Stimulated activated CD8-positive, alpha-beta memory T cell treated with anti-CD3 and anti-CD28 coated beads, Interleukin-12 subunit alpha, Interleukin-12 subunit beta, amount 100 ng/mL, for 4 hours (primary cell): ENCODE measurements at regions not wholly inside any gene's neighbourhood (a gene's known extent, or its start where the extent isn't known, plus 50 kb on each side); places are given as distances from the start of the nearest gene placed in this dataset.

Source experiments
- DNase-seq: peaks from one replicate; pipeline ENCODE4 v3.0.0-alpha.2; 2020; ENCODE audit warnings: low read depth

DNA sequence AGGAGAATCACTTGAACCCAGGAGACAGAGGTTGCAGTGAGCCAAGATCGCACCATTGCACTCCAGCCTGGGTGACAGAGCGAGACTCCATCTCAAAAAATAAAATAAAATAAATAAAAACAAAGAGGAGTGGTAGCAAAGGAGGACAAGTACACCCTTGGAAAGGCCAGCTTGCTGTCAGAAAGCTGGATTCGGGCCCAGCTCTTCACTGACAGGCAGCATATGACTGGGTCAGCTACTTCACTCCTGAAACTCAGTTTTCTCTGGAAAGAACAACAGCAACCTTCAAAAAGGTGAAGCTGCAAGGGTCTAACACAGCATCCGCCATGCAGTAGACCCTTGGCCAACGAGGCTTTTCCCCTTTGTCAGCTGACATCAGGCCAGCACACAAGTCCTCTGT, 156.0 kb upstream of the TIAM1 start:
- no peak for DNase-seq

DNA sequence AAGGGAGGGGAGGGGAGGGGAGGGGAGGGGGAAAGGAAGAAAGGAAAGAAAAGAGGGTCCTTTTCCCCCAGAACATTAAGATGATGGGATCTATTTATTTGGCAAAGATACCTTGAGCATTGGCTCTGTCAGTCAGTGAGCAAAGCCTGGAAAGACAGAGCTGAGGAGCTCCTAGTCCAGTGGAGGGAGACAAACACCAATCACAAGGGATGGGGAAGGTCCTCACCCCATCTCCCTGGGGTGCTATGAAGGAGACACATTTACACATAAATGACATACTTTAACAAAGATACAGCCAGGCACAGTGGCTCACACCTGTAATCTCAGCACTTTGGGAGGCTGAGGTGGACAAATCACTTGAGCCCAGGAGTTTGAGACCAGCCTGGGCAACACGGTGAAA, 154.9 kb upstream of the TIAM1 start:
- no peak for DNase-seq

DNA sequence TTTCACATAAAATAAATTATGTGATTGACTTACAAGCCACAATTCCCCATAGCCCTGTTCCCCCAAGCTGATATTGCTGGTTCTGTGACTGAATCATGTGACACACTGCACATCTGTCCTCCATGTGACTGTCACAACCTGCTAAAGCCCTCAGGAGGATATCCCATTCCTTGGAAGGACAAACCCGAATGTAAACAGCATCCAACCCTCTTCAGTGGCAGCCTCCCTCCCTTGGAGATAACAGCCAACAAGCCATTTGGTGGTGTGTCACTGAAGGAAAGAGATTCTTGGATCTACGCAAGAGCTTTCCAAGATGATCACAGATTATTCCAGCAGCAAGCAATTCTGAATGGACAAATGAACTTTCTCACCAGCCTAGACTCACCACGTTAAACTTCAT, 153.9 kb upstream of the TIAM1 start:
- DNase-seq = no peak

DNA sequence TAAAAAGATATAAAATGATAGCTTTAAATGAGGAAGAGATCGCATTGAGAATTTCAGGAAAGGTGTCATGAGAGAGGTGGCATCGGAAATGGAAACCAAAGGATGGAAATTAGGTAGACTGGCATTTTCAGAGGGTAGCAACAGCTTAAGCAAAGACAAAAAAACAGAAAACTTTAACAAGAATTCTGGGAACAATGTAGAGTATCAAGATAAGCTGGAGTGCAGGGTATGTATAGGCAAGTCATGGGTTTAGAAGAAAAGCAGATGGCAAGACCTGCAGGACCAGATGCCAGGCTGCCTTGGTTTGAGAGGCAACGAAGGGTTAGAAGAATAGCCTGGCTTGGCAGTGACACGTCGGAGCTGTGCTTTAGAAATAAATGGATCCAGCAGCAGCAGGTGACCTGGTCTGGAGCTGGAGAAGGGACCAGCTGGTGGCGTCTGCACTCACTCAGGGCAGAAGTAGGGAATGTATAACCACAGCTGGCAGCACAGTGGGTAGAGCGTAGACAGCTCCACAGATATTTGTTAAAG, 149.4 kb upstream of the TIAM1 start:
- no peak for DNase-seq

DNA sequence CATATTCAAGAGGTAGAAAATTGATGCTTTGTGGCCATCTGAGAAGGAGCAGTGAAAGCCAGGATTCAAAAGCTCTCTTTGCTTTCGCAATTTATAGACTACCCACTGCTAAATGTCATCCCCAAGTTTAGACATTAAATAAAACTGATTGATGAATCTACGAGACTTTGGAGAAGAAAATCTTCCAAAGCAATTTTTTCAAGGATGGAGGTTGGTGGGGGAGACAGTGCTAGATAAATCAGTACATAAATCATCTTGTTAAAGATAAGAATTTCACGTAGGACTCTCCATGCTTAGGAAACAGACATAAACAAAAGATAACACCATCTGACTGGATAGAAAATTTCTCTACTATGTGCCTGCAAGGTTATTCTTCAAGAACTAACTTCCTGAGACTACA, 147.6 kb upstream of the TIAM1 start:
- no peak for DNase-seq

DNA sequence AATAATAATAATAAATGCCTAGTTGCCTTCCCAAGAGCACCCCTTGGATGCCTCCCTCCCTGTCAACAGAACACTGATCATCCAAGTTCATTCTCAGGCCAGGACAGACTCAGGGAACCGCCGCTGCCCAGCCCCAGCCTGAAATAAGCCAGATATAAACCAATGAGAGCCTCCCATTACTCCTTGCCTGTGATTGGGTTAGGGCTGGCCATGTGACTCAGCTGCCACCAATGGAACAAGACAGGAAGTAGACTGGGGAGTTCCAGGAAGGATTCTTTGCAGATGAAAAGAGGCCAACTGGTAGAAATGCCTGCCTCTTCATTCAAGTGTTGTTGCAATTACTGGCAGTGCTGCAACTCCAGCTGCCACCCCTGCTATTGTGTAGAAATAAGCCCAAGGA, 146.4 kb upstream of the TIAM1 start:
- DNase-seq = no peak

DNA sequence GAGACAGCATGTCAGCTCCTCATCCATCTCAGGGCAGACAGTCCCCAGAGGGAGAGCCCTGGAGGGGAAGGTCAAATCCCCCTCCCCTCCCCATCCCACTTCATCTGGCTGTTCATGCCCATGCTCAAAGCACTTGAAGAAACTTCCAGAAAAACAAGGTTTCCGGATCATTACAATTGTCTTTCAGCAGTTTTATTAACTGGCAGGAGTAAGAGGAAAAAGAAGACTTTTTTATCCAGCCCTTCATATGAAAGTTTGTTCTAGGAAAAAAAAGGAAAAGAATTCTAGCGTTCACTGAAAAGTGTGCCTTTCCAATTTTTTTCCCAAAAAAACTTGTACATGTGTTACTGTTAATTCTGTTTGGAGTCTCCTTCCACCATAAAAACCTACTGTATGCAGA, 145.7 kb upstream of the TIAM1 start:
- DNase-seq = no peak

DNA sequence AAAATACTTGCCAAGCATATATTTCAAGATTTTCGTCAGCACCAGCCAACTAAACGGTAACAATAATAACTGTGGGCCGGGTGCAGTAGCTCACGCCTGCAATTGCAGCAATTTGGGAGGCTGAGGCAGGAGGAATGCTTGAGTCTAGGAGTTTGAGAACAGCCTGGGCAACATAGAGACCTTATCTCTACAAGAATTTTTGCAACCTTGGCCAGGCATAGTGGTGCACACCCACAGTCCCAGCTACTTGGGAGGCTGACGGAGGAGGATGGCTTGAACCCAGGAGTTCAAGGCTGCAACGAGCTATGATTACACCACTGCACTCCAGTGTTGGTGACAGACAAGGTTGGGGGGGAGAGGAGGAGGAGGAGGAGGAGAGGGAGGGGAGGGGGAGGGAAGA, 145.0 kb upstream of the TIAM1 start:
- DNase-seq = no peak

DNA sequence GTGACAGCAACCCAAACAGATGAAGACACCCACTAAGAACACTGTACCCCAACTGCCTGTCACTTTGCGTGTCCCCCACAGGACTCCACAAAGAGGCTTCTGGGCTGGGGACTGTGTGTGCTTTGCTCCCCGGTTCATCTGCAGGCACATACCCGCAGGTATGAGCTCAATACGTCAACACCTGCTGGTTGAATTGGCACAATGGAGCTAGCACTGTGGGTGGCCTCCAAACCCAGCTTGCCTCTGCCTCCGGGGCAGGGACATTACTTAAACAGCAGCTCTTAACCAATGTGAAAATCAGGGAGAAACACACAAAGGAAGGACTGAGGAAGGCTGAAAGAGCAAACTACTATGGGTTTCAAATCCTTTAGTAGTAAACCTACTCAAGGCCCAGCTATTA, 140.2 kb upstream of the TIAM1 start:
- no peak for DNase-seq

DNA sequence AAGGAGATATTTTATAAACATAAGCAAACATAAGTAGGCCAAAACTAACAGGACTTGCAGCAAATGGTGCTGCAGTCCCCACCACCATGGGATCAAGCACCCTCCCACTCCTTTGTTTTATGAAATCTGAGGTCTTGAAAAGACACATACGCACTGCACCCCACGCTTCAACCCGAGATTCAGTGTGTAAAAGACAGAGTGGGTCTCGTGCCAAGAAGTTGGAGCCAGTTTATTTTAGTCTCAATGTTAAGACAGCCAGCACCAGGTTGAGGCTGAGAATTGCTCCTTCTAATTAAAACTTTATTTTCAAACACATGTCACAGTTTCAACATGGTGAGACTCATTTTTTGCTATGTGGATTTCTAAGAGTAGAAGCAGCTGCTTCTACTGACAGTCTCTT, 139.1 kb upstream of the TIAM1 start:
- DNase-seq = no peak

DNA sequence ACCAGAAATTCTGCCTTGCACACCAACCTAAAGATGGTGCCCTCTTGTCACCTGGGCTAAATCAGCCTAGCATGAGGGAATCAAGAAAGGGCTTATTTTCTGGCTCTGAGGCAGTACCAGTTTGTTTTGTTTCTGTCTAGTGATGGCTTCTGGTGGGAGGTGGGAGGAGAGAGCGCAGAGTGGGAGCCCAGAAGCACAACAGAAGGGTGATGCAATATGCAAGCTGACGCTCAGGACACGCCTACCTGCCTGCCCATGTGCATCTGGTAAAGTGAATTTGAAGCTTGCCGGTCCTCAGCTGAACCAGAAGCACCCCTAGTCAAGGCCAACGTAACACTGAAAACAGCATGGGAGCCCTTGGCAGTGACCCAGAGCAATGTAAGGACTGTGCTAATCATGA, 138.4 kb upstream of the TIAM1 start:
- DNase-seq = no peak

DNA sequence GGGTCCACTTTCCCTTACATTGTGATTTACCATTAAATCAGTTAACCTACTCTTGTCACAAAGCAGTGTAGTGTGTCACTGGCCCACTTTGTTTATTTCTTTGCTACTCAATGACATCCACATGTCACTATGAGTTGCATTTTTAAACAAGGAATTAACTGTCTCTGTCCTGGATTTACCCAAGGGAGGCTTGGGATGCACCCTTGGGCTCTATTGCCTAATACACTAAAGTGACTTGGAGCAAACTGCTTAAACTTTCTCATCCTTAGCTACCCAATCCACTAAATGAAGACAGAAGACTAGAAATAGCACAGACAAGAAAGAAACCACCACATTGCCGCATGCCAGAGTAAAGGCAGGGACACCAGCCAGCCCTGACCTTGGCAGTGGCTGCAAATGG, 136.2 kb upstream of the TIAM1 start:
- DNase-seq = no peak

DNA sequence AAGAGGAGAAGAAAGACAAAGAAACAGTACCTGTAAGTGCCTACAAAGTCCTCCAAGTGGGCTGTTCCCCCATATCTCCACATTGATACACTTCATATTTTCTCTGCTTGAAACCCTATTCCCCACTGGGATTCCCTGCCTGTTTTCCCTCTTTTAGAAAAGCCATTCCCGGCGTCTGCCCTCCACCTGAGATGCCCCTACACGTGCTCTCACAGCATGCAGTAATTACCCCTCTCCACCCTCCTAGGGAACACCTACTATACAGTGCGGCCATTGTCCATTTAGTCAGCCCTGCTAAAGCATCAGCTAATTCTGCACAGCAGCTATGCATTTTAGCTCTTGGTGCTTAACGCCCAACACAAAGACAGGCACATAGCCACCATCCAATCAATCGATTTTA, 135.7 kb upstream of the TIAM1 start:
- no peak for DNase-seq

DNA sequence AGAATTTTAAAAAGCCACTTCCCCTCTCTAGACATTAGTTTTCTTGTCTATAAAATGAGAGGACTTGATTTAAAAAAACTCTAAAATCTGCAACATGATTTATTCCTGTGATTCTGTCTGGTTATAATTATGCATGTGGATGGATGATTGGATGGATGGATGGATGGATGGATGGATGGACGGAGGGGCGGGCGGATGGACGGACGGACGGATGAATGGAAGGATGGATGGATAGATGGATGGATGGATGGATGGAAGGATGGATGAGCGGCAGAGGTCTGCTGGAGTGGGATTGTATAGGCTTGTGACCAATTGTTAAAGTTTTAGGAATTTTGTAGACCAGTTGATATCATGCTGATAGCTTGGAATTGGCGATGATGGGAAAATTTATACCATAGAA, 135.2 kb upstream of the TIAM1 start:
- DNase-seq = no peak

DNA sequence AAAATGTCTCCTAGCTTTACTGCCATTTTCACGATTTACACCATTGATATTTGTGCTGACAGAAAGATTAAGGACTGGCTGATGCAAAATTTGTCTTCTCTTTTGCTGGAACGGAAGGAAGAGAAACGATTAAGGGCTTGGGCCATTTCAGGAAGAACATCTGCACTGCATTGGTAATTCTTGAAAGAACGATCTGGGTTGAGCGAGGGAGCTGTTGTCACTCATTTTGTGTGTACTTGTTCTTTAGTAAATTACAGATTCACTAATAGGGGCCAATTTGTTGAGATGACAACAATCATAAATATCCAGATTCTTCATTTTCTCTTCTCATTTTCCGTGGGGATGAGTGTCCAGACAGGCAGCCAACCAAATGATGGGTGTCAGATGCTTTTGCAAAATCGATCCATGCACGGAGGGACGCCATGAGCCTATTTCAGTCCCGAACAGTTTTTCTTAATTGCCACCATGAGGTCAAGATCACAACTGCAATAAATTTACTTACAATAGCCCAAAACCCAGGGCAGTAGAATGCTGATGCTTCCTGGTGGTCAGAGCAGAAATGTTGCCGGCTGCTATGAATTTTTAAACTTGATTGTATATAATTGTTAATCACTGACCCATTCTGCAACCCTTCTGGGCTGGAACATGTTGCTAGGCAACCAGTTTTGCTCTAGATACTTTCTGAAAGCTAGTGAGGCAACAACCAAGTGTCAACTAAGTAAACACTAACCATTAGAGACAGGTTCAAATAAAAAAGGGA, 132.4 kb upstream of the TIAM1 start:
- DNase-seq = no peak

DNA sequence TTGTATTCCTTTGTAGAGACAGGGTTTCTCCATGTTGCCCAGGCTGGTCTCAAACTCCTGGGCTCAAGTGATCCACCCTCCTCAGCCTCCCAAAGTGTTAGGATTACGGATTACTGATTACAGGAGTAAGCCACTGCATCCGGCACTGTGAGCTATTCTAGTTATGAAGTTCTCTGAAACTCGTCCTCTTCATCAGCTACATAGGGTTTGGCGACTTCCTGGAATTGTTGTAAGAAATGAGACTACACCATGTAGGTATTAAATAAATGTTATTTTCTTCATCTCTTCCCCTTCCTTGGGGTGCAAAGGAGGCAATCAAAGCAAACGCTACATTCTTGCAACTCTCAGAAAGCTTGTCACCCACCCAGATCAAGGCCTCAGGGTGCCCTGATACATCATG, 131.2 kb upstream of the TIAM1 start:
- DNase-seq = no peak

DNA sequence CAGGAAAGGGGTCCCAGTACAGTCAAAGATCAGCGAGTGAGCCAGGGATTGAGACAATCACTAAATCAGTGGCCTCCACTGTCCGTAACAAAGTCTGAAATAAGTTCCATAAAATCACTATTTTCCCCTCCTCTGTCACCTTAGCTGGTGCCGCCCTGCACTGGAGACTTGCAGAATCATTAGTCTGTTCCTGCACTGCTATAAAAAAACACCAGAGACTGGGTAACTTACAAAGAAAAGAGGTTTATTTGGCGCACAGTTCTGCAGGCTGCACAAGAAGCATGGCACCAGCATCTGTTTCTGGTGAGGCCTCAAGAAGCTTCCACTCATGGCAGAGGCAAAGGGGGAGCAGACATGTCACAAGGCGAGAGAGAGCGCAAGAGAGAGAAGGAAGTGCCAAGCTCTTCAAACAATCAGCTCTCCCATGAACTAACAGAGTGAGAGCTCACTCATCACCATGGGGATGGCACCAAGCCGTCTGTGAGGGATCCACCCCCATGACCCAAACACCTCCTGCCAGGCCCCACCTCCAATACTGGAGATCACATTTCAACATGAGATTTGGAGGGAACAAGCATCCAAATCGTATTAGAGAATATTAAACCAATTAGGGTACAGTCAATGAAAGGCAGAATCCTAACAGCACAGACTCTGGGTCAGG, 129.8 kb upstream of the TIAM1 start:
- no peak for DNase-seq

DNA sequence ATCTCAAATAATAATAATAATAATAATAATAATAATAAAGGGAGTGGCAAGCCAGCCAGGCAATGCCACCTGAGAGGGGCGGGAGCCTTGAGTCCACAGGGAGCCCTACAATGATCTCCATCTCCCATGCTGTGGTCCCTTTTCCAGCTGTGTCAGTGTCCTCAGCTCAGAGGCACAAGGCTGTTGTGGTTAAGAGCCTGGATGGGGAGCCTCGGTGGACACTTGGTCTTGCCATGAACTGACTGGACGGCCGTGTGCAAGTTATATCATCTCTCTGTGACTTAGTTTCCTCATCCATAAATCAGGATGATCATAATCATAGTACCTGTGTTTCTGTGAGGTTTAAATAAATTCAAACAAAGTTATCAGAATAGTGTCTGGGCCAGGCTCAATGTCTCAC, 127.8 kb upstream of the TIAM1 start:
- DNase-seq = no peak

DNA sequence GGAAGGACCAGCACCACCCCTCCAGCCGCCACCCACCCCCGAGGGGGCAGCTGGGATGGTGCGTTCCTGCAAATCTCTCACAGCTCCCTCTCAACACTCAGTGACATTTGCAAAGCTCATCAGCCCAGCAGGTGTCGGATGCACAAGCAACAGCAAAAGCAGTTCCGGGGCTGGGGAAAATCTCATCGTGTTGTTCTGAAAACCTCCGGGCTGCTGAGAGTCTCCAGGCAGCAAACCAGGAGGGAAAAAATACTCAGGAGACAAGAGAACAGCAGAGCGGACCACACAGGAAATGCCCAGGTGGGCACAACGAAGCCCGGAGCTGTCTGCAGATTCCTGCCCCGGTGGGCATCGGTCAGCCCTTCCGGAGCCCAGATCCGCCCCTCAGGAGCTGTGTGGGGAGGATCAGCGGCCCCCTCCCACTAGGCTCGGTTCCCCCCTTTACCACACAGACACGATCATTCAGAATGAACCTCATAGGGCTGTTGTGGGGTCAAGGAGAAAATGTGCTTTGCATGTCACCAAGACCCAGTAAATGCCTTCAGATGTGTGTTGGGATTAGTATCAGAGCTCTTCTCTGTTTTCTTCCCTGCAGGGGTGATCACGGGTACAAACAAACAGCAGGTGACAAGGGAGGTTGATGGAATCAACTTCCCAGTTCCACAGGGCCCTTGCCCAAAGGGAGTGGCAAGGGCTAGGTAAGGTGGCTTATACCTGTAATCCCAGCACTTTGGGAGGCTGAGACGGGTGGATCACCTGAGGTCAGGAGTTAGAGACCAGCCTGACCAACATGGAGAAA, 127.0 kb upstream of the TIAM1 start:
- no peak for DNase-seq

DNA sequence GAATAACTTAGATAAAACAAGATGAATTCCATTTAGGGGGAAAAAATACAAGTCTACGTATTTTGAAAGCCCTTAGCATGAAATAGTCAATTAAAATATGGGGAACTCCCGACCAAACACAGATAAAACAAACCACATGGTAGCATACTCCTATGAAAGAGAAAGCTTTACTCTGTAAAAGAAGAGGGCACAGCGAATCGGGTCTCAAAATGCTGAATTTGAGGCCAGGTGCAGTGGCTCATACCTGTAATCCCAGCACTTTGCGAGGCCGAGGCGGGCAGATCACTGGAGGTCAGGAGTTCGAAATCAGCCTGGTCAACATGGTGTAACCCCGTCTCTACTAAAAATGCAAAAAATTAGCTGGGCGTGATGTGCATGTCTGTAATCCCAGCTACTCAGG, 116.9 kb upstream of the TIAM1 start:
- DNase-seq = no peak

DNA sequence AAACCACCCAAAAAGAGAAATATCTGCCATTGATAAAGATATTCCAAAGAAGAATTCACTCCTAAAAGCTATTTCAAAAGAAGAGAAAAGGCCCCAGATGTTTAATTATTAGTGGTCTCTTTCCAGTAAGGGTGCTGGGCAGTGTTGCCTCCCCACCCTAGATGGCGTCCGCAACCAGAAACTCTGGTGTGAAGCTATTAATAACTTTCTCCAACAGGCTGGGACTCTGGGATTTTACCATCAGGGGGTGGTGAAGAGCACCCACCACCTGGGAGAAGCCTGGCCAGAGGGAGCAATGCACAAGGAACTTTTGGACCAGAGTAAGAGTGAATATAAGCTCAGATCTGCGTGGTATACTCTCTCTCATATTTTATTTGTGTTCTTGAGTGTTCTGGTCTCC, 115.4 kb upstream of the TIAM1 start:
- DNase-seq = no peak

DNA sequence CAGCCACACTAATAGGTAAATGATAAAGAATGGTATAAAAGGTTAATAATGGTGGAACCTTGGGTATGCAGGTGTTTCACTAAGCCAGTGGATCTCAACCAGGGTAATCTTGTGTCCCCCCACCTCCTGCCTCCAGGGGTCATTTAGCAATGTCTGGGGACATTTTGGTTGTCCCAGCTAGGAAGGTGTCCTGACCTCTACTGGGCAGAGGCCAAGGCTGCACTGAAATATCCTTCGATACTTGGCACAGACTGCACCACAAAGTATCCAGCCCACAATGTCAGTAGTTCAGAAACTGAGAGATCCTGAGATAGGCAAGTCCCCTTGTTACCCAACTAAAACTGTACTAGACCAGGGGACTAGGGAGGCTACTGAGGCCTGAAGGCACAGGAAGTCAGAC, 113.6 kb upstream of the TIAM1 start:
- DNase-seq = no peak

DNA sequence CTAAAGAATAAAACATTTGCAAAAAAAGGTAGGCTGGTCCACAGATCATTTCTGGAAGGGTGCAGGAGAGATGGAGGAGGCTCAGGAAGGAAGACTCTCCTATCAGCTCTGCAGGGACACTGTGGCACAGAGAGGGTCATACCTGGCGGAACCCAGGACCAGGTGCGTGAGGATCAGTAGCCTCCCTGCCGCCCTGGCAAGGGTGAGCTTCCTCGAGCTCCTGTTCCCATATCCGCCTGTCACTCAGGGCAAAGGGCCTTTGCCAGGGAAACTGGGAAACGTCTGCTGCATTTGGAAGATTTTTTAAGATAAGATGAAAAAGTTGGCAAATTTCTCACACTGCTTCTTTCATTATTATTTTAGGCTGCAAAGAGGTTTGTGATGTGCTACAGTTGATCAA, 112.1 kb upstream of the TIAM1 start:
- no peak for DNase-seq
